NCI-H1048 (cell line): ENCODE measurements at regions not wholly inside any gene's neighbourhood (a gene's known extent, or its start where the extent isn't known, plus 50 kb on each side); places are given as distances from the start of the nearest gene placed in this dataset.
"Not testable (repeated sequence)": the region's sequence is repeated elsewhere in the genome, so short reads cannot be mapped to it uniquely, and the experiment has no call there.

ENCODE experiments used
- DNase-seq: peaks from one replicate; lab custom pipeline; 2025; lab: John Stamatoyannopoulos, UW

DNA sequence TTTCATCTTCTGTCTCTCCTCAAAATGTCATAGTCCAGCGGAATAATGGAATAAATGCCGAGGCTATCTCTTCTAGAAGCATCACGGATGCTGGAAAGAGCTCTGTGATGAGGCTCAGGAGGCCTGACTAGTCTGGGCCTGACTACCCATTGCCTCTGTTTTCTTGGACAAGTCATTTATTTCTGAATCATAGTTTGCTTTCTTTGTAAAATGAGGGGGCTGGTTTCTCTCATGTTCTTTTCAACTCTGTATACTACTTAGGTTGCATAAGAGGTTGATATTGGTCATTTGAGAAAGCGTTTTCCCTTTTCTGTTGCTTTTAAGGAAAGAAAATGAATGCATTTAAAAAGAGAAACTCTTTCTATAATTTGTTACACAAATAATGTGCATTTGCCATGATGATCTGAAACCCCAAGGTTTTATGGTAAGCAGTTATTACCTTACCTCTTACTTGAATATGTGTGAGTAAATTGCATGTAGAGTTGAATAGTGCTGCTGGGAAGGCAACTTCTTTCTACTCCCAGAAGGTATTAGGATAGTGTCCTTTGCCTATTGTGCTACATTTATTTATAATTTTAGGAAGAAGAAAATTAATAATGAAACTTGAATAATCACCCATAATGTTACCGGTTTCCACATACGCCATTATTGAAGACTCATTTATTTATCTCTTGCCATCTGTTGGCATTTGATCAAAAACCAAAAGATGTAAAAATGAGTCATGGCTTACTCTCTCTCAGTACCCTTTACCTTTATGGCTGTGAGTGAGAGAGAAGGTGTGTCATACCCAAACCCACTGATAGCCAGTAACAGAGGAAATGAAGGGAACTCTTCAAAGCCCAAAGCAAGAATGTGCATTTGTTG lies 179.1 kb downstream of the FASLG start:
- DNase-seq = no peak

GRCh38 chr1:172838680-172839313 lies 179.9 kb downstream of the FASLG start:
- DNase-seq = no peak

GRCh38 chr1:172839639-172840038 lies 180.7 kb downstream of the FASLG start:
- DNase-seq = not testable (repeated sequence)

DNA sequence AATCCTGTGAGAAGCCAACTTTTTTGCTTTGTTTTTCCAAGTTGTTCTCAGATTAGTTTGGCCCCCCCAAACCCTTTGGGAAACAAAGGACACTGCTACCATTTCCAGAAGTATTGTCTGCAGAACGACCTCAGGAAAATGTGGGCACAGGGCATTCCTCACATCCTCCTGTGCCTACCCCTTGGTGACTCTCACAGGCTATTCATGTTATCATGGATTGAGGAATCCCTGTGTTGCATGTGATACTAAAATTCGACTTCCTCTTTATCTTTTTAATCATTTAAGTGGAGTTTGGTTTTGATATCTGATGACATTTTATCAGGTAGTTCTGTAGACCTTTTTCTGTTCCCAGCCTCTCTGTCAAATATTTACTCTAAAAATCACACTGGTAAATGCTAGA lies 184.5 kb downstream of the FASLG start:
- DNase-seq = no peak

- no peak for DNase-seq
Observed at GRCh38 chr1:172845371-172845770, 186.5 kb downstream of the FASLG start.

DNA sequence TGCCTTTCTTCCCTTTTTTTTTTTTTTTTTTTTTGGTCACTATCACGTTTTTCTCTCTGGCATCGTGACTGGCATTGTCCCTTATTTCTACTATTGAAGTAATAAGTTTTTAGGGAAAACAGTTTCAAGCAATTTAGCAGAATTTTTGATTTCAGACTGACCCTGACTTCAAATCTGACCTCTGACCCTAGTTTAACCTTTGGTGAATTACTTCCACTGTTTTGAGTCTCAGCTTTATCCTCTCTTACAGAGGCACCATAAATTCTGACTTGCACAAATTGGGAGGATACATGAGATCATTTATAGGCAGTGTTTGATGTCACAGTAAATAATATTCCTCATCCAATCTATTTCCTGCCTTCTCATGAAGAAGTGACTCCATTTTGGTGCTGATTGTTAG lies 187.0 kb downstream of the FASLG start:
- DNase-seq = no peak

DNA sequence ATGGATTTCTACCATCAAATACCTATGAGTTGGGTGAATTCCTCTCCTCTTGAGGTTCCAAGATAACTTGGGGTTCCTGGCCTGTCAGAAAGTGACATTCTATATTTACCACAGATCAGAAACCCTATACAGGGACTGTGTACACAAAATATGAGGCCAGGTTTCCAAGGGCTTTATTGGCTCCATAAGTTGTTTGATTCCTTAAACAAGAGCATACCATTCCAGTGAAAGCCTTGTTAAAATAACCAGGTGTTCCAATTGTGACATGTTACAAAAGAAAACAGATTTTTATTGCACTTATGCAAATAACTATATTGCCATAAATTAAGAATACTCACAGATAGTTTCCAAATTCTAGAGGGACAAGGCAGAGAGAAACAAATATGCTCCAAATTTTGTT lies 188.9 kb downstream of the FASLG start:
- not testable (repeated sequence) for DNase-seq

GRCh38 chr1:172849653-172850052 lies 190.8 kb downstream of the FASLG start:
- DNase-seq = no peak

- DNase-seq = no peak
Observed at GRCh38 chr1:172851077-172851476, 192.2 kb downstream of the FASLG start.

- DNase-seq = no peak
Observed at GRCh38 chr1:172851856-172852255, 193.0 kb downstream of the FASLG start.

GRCh38 chr1:172855983-172856382 lies 194.8 kb downstream of the TNFSF18 start:
- DNase-seq = not testable (repeated sequence)

GRCh38 chr1:172863031-172863430 lies 187.7 kb downstream of the TNFSF18 start:
- no peak for DNase-seq

DNA sequence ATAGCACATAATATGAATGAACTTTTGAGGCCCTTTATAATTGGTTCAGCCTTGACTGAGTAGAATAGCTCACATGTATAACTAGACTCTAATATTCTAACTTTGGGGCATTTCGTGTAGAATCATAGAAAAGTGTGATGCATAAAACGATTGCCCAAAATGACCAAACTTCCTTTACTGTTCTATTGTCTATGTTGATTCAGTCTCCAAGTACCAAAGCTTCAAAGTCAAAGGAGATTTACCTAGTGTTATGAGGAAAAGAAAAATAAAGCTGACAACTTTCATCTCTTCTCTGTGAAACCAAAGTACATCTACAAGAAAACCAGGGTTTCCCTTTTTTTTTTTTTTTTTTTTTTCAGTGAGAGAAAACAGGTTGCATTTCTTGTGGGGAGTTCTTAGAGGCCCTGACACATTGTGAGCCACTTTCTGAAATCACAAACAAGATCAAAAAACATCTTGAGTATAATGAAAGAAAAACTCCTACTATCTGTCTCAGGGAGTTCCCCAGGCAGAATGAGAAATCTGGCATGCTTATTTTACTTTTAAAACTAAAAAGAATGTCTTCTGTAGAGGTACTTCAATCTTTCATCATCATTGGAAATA lies 183.4 kb downstream of the TNFSF18 start:
- DNase-seq = no peak

DNA sequence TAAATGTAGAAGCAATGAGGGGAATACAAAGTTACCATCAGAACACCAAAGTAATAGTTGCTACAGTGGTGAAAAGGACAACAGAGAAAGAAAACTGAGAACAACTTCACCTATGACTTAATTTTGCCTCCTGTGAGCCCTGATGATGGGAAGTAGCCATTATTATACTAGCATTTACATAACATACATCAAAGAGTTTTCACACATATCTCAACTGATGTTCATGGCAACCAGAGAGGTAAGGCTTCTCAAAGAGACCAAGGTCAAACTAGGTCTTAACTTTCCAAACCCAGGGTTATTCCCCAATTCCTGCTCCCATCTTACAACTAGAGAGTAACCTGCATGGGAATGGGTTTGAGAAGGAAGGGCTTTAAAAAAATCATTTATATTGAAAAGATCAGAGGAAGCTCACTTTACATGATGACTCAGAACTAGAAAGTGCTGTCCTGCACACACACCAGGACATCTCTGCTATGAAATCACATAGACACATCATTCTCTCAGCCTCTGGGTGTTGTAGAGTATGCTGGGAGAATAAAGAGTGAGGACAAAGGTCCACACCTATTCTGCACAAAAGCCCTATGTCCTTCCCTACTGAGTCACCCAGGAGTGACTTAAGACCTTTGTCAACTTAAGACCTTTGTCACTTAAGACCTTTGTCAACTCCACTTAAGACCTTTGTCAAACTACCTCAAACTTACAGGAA lies 179.7 kb downstream of the TNFSF18 start:
- no peak for DNase-seq

DNA sequence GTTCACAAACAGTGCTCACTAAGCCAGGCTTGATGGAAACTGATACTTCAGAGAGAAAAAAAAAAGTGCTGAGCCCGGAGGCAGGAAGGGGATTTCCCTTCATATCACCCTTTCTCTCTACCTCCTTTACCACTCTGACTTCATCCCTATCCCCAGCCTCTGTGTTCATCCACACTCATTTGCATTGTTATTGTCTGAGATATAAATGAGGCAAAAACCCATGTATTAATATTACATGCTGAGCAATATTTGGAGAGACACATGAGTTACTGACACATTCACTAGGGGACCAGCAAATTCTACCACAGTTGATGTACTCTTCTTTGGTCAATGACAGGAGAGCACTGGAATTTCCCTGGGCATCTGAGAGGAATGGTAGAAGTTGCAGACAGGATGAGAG lies 175.8 kb downstream of the TNFSF18 start:
- DNase-seq = no peak

DNA sequence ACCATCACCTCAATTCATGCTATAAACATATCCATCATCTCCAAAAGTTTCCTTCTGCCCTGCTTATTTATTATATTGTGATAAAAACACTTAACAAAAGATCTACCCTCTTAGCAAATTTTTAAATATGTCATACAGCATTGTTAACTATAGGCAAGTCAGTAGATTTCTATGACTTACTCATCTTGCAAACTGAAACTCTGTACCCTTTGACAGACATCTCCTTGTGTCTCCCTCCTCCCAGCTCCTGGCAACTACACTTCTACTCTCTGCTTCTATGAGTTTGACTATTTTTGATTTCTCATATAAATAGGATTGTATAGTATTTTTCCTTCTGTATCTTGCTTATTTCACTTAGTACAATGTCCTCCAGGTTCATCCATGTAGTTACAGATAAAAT lies 174.8 kb downstream of the TNFSF18 start:
- DNase-seq = no peak

- no peak for DNase-seq
Observed at GRCh38 chr1:172882385-172882784, 168.4 kb downstream of the TNFSF18 start.

DNA sequence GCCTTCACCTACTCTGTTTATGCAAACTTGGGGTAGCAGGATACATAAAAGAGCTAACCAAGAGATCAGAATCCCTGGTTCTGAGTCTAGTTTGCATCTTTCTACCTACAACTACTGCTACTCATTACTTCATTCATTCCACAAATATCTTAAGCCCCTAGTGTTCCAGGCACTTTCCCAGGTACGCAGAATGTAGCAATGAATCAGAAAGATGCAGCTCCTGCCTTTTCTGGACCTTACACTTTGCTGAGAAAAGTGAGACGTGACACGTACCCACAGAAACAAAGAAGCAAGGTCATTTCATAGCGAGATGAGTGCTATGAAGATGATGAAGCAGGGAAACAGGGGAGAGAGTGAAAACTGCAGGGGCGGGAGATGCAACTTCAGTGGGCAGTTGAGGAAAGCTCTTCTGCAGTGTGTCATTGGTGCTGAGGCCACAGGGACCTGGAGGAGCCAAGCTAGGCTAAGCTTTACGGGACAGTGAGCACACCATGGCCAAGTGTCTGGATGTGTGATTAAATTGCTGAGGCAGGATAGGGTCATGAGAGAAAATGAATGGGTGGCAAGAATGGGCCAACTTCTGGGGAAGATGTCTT lies 167.9 kb downstream of the TNFSF18 start:
- DNase-seq = no peak

GRCh38 chr1:172883387-172883791 lies 167.4 kb downstream of the TNFSF18 start:
- no peak for DNase-seq

- no peak for DNase-seq
Observed at GRCh38 chr1:172883844-172884243, 166.9 kb downstream of the TNFSF18 start.

DNA sequence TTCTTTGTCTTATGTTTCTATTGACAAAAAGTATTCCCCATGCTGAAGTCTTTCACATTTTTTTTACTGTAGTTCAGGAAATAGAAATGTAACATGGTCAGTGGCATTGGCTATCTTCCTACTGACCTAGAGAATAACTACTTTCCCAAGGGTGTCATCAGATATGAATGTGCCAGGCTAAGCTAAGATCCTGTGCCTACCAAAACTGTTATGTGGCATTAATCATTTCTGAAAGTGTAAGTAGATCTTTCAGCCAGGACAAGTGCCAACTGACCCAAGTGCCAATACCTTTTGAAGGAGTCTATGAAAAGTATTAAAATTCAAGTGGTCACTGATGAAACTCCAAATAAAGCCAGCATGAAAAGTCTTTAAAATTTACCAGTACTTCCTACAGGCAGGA lies 165.3 kb downstream of the TNFSF18 start:
- DNase-seq = no peak

GRCh38 chr1:172885971-172886370 lies 164.8 kb downstream of the TNFSF18 start:
- DNase-seq = no peak
